ENCODE measurements at regions not wholly inside any gene's neighbourhood (a gene's known extent, or its start where the extent isn't known, plus 50 kb on each side); places are given as distances from the start of the nearest gene placed in this dataset.
"Not testable (repeated sequence)": the region's sequence is repeated elsewhere in the genome, so short reads cannot be mapped to it uniquely, and the experiment has no call there.

DNA sequence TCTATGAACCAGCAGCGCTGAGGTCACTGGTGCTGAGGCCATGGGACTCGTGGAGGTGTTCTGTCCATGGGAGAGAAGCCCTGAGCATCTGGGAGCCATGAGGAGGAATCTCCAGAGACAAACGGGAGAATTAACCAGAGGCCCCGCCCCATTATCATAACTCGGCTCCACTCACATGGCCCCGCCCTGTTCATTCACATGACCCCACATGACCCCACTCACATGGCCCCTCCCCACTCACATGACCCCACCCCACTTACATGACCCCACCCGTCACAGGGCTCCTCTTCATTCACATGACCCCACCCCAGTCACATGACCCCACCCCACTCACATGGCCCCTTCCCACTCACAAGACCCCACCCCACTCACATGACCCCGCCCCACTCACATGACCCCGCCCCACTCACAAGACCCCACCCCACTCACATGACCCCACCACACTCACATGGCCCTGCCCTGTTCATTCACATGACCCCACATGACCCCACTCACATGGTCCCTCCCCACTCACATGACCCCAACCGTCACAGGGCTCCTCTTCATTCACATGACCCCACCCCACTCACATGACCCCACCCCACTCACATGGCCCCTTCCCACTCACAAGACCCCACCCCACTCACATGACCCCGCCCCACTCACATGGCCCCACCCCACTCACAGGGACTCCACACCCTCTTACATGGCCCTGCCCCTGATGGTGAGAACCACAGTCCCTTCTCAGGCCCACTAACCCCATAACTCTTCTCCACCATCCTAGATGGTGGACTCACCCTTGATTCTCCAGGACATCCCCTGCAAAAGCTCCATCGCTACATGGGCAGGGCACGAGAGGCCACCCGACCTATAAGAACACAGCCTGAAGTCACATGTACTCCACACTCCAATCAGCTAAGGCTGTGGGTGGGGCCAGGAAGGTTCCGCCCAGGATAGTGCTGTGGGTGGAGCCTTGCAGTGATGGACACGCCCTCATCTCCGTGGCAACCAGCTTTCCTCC lies 151.1 kb upstream of the SFSWAP start:
- DNase-seq (no peak), ATAC-seq (ENCODE audit: poor library complexity) (no peak)
- intact Hi-C loops (cut with DNase I) = no loop called here

DNA sequence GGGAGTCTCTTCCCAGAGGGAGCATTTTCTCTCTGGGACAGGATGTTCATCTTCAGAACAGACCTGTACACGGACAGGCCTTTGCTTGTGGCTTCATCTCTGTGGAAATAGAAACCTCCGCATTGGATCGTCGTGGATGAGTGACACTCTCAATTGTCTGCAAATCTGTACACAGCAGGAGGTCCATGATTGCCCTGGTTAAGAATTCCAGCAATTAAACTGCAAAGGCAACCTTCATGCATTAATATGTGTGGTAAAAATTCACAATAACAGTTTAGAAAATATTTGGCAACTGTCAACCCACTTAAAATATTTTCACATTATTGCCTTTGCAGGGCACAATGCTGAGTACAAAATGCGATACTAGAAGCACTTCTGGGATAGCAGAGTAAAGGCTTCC lies 149.8 kb upstream of the SFSWAP start:
- ATAC-seq (ENCODE audit: poor library complexity) = no peak
- intact Hi-C loops (cut with DNase I) = no loop called here
- no peak for DNase-seq

DNA sequence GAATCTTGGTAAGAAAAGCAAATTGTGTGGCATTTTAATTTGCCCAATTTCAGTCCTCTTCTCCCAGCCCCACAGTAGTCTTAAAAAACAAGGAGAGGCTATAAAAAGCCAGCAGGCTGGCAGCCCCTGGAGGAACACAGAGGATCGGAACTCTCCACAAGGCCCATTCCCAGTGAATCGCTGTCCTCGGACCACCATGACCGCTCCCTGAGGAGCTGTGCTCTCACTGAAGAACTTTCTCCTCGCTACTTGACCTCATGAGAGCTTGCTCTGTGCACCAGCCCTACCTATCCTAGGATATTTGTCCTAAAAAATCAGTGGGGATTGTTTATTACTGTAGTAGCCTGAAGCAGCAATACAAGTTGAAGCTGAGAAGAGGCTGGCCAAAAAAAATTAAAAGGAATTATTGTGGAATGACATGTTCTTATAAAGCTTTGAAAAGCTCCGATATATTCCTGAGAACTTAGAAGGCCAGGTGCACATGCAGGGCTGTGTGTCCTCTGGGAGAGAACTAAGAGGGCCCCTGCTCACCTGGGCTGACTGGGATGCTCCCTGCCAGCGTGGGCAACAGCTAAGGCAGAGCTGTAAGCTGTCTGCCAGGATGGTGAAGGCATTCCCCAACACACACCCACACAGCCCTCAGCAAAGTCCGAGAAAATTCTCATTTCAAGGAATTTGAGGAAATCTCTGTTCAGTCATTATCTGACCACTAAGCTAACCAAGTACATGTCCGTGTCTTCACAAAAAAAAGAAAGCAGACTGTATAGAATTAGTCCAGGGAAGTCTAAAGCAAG lies 148.8 kb upstream of the SFSWAP start:
- ATAC-seq (ENCODE audit: poor library complexity) = no peak
- no peak for DNase-seq
- intact Hi-C loops (cut with DNase I) = no loop called here

- ATAC-seq (ENCODE audit: poor library complexity); DNase-seq: not testable (repeated sequence)
These were observed 146.7 kb upstream of the SFSWAP start for GRCh38 chr12:131564138-131564727.

GRCh38 chr12:131564845-131565244 lies 146.0 kb upstream of the SFSWAP start:
- DNase-seq (no peak), ATAC-seq (ENCODE audit: poor library complexity) (no peak)
- intact Hi-C loops (cut with DNase I) = no loop called here

More at GRCh38 chr12:131564138-131564727, 146.7 kb upstream of the SFSWAP start:
- intact Hi-C loops (cut with DNase I) = not testable (repeated sequence)

DNA sequence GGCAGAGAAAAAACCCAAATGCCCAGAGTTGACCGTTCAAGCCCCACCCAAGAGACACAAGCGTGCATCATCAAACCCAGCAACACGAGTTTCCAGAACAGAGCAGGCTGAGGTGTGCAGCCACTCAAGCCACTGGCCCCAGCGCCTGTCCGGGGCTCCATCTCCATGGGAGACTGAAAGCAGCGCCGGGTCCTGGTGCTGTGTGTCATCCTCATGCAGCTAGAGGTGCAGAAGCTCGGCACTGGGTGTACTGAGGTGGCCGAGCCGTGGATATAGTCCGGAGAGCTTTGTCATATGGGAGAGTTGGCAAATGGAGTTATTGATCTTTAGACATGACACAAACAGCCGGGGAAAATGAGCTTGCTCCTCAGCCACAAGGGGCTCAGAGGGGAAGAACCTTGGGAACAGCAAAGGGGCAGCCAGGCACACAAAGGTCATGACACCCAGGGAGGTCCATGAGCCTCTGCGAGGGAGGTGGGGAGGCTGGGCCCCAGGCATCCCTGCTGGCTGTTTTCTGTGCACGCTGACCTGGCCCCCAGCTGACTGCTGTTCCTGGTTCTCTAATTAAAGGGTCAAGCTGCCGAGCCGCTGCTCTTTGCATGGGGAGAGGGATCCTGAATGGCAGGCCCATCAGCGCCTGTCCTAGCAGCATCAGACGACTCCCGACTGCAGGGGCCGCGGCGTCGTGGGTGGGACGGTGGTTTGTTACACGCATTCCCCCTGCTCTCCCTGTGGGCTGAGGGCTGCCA lies 145.4 kb upstream of the SFSWAP start:
- intact Hi-C loops (cut with DNase I) = no loop called here
- no peak for ATAC-seq (ENCODE audit: poor library complexity)
- DNase-seq = no peak

DNA sequence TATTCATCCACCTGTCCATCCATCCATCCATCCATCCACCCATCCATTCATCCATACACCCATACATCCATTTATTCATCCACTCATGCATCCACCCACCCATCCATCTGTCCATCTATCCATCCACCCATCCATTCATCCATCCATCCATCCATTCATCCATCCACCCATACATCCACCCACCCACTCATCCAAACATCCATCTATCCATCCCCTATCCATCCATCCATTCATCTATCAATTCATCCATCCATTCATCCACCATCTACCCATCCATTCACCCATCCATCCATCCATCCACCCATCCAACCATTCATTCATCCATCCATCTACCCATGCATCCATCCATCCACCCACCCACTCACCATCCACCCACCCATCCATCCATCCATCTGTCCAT lies 142.6 kb upstream of the SFSWAP start:
- DNase-seq (no peak), ATAC-seq (ENCODE audit: poor library complexity) (no peak)
- intact Hi-C loops (cut with DNase I) = no loop called here

- DNase-seq (no peak), ATAC-seq (ENCODE audit: poor library complexity) (no peak)
- intact Hi-C loops (cut with DNase I) = no loop called here
These were observed 140.3 kb upstream of the SFSWAP start for GRCh38 chr12:131570596-131570995.

- intact Hi-C loops (cut with DNase I) = no loop called here
- DNase-seq = no peak
- ATAC-seq (ENCODE audit: poor library complexity) = no peak
These were observed 139.1 kb upstream of the SFSWAP start for GRCh38 chr12:131571827-131572226.

DNA sequence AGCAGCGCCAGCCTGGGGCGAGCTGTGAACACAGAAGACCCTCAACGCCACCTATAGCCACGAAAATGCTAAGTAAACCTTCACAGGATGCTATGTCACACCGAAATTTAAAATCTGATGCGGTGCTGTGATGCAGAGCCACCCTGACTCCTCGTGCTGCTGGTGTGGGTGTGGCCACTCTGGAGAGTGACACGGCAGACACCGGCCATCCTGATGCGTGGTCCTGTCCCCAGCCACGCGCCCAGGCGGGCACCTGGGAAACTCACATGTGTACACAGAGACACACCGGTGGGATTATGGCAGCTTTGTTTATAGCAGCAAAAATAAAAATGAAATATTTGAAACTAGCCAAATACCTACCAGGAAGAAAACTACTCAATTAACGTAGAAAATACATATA lies 138.3 kb upstream of the SFSWAP start:
- DNase-seq (no peak), ATAC-seq (ENCODE audit: poor library complexity) (no peak)
- intact Hi-C loops (cut with DNase I) = no loop called here

- DNase-seq (no peak), ATAC-seq (ENCODE audit: poor library complexity) (no peak)
- intact Hi-C loops (cut with DNase I) = no loop called here
These were observed 137.1 kb upstream of the SFSWAP start for GRCh38 chr12:131573631-131574394.

DNA sequence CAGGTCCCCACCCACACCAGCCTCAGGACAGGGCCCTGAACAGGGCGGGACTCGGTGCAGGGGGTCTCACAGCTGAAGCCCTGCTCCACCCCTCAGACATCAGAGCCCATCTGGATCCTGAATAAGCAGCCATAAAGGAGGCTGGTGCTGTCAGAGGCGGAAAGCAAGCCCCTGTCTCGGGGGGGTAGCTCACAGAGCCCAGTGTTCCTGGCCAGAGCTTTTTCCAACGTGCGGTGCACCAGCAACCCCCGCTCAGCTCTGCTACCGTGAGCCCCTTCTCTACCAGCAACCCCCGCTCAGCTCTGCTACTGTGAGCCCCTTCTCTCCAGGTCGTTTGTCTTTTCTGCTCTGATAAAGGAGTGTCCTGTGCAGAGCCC lies 136.5 kb upstream of the SFSWAP start:
- ATAC-seq (ENCODE audit: poor library complexity) = no peak
- intact Hi-C loops (cut with DNase I) = no loop called here
- DNase-seq = no peak

DNA sequence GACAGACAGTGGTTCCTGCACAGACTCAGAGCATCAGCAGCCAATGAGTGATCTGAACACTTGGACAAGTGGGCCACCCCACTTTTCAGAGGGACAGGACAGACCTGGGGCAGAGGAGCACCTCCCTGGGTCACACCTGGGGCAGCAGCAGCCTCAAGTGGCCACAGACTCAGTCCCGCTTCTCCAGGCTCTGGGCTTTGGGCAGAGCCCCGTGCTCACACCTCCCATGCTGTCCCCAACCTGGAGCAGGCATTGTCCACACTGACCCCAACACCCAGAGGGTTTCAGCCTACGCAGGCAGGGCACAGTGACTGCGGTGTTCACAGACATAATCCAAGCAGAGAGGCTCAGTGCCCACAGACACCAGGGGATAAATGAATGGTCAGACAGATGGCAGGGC lies 135.5 kb upstream of the SFSWAP start:
- ATAC-seq (ENCODE audit: poor library complexity) = no peak
- DNase-seq = no peak
- intact Hi-C loops (cut with DNase I) = no loop called here

DNA sequence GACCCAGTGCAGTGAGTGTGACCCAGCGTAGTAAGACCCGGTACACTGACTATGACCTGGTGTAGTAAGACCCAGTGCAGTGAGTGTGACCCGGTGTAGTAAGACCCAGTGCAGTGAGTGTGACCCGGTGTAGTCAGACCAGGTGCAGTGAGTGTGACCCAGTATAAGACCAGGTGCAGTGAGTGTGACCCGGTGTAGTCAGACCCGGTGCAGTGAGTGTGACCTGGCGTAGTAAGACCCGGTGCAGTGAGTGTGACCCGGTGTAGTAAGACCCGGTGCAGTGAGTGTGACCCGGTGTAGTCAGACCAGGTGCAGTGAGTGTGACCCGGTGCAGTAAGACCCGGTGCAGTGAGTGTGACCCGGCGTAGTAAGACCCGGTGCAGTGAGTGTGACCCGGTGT lies 134.2 kb upstream of the SFSWAP start:
- ATAC-seq (ENCODE audit: poor library complexity); DNase-seq; intact Hi-C loops (cut with DNase I): not testable (repeated sequence)

- DNase-seq (no peak), ATAC-seq (ENCODE audit: poor library complexity) (no peak)
- intact Hi-C loops (cut with DNase I) = no loop called here
These were observed 133.1 kb upstream of the SFSWAP start for GRCh38 chr12:131577766-131578165.

DNA sequence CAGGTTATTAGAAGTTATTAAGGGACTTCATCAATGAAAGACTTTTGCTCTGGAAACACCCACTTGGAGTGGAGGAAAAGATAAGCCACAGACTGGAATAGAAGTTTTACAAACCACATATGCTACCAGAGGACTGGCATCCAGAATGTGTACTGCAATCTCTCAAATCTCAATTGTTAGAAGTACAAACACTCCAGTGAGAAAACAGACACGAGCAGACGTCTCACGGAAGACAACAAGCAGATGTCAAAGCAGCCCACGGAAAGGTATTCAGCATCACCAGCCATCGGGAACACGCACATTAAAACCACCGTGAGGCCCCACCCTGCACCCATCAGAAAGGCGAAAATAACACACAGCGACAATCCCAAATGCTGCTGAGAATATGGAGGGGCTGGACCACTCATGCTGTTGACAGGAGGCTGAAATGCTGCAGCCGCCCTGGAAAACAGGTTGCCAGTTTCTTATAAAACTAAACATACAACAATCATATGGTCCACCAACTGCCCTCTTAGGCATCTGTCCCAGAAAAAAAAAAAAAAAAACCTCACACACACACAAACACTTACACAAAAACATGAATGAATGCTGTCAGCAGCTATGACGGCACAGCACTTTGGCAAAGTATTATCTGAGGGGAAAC lies 131.9 kb upstream of the SFSWAP start:
- DNase-seq (no peak), ATAC-seq (ENCODE audit: poor library complexity) (no peak)
- intact Hi-C loops (cut with DNase I) = no loop called here

GRCh38 chr12:131583090-131583712 lies 127.7 kb upstream of the SFSWAP start:
- intact Hi-C loops (cut with DNase I) = no loop called here
- ATAC-seq (ENCODE audit: poor library complexity) = no peak
- no peak for DNase-seq
